Subcutaneous abdominal adipose tissue (tissue), 5 donors: ENCODE measurements at regions not wholly inside any gene's neighbourhood (a gene's known extent, or its start where the extent isn't known, plus 50 kb on each side); places are given as distances from the start of the nearest gene placed in this dataset.

Experiments
- H3K27ac ChIP-seq: one replicate; pipeline ENCODE4 v1.7.0; 2013; ENCODE audit warnings: low read depth, mild to moderate bottlenecking, inconsistent platforms, low read length, moderate library complexity
- H3K27me3 ChIP-seq, 5 donors: one replicate each; pipeline ENCODE4 v1.7.0; 2013; ENCODE audit warnings: low read length in 5 of 5, inconsistent platforms in 1 of 5; ENCODE audit not compliant: control insufficient read depth in 5 of 5, insufficient read depth in 4 of 5
- H3K36me3 ChIP-seq, 5 donors: one replicate each; pipeline ENCODE4 v1.7.0; 2013; ENCODE audit warnings: low read length in 5 of 5; ENCODE audit not compliant: control insufficient read depth in 5 of 5, insufficient read depth in 5 of 5
- H3K4me1 ChIP-seq, 5 donors: one replicate each; pipeline ENCODE4 v1.7.0; 2013; ENCODE audit warnings: low read length in 5 of 5, mild to moderate bottlenecking in 3 of 5, moderate library complexity in 1 of 5; ENCODE audit not compliant: control insufficient read depth in 5 of 5, insufficient read depth in 5 of 5
- H3K4me3 ChIP-seq, 5 donors: one replicate each; pipeline ENCODE4 v1.7.0; 2013; ENCODE audit warnings: low read length in 5 of 5, low read depth in 1 of 5
- H3K9ac ChIP-seq, 5 donors: one replicate each; pipeline ENCODE4 v1.7.0; 2013; ENCODE audit warnings: low read length in 5 of 5, mild to moderate bottlenecking in 4 of 5, moderate library complexity in 3 of 5
- H3K9me3 ChIP-seq, 5 donors: one replicate each; pipeline ENCODE4 v1.7.0; 2013; ENCODE audit warnings: low read length in 5 of 5; ENCODE audit not compliant: control insufficient read depth in 5 of 5
- donor health status: healthy.
- donor health status: healthy.
- donor health status: healthy.
- donor health status: healthy.
- donor health status: healthy.

- Histone ChIP-seq H3K9ac (no peak overlapping the region), H3K4me1 (peaks cover 0 to 13% (median 0%) of the 10 kb centered on the region in 5 donors), H3K9me3 (no peaks in the 10 kb centered on the region), H3K27me3 (no peaks in the 10 kb centered on the region), H3K27ac (no peak overlapping the region), H3K4me3 (no peak overlapping the region), H3K36me3 (no peaks in the 10 kb centered on the region)
Measured at GRCh38 chr4:138509346-138509745, 267.2 kb upstream of the SLC7A11 start.

- Histone ChIP-seq H3K27me3 (no peaks in the 10 kb centered on the region), H3K9me3 (no peaks in the 10 kb centered on the region), H3K36me3 (no peaks in the 10 kb centered on the region), H3K27ac (no peak overlapping the region), H3K4me1 (peaks cover 0 to 13% (median 0%) of the 10 kb centered on the region in 5 donors), H3K4me3 (no peak overlapping the region), H3K9ac (no peak overlapping the region)
Measured at GRCh38 chr4:138507522-138507921, 265.4 kb upstream of the SLC7A11 start.

DNA sequence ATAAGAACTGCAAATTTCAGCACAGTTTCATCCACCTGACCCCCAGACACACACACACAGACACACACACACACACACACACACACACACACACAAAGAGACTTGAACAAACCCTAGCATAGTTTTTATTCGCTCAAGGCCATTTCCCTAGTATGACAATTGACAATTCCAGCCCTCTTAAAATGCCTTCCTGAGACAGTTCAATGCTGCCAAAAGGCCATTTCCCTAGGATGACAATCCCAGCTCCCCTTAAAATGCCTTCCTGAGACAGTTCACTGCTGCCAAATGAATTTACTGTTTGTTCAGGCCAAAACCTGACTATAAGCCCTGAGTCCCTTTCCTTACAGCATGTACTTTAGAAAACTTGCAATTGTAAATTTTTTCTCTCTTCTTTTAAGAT, 259.5 kb upstream of the SLC7A11 start:
- Histone ChIP-seq H3K9ac (no peak overlapping the region), H3K4me1 (peaks cover 0 to 5% (median 0%) of the 10 kb centered on the region in 5 donors), H3K27me3 (no peaks in the 10 kb centered on the region), H3K36me3 (no peaks in the 10 kb centered on the region), H3K4me3 (no peak overlapping the region), H3K9me3 (peaks cover 0 to 11% (median 7%) of the 10 kb centered on the region in 5 donors), H3K27ac (no peak overlapping the region)

GRCh38 chr4:138500869-138501268, 258.7 kb upstream of the SLC7A11 start:
- Histone ChIP-seq H3K27ac (no peak overlapping the region), H3K9ac (no peak overlapping the region), H3K4me3 (no peak overlapping the region), H3K36me3 (no peaks in the 10 kb centered on the region), H3K4me1 (peaks cover 0 to 5% (median 0%) of the 10 kb centered on the region in 5 donors), H3K27me3 (no peaks in the 10 kb centered on the region), H3K9me3 (peaks cover 0 to 11% (median 7%) of the 10 kb centered on the region in 5 donors)

- H3K27ac ChIP-seq, result no peak overlapping the region
- no peaks in the 10 kb centered on the region for H3K36me3 ChIP-seq
- H3K4me3 ChIP-seq, result no peak overlapping the region
- peaks cover 0 to 5% (median 0%) of the 10 kb centered on the region in 5 donors for H3K4me1 ChIP-seq
- peaks cover 0 to 11% (median 7%) of the 10 kb centered on the region in 5 donors for H3K9me3 ChIP-seq
- H3K9ac ChIP-seq, result no peak overlapping the region
- H3K27me3 ChIP-seq, result no peaks in the 10 kb centered on the region
Measured at GRCh38 chr4:138499627-138500026, 257.5 kb upstream of the SLC7A11 start.

DNA sequence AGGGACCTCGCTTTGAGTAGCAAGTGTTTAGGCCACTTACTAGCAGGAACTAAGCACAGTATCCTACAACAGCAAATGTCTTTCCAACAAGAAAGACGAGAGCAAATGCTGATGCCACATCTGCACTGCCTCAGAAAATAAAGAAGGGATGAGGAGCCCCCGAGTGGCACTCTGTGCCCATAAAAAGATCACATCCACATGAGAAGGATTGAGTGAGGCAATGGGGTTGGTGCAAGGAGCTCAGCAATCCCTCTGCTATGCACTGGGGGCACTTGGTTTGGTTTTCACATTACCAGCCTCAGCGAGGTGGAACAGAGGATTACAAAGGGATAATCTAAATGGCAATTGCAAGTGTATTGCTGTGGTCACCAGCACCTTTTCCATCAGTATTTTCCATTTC, 252.8 kb upstream of the SLC7A11 start:
- H3K4me3 ChIP-seq, result no peak overlapping the region
- H3K9me3 ChIP-seq, result peaks cover 0 to 11% (median 5%) of the 10 kb centered on the region in 5 donors
- no peak overlapping the region for H3K9ac ChIP-seq
- H3K36me3 ChIP-seq, result no peaks in the 10 kb centered on the region
- H3K4me1 ChIP-seq, result no peaks in the 10 kb centered on the region
- no peak overlapping the region for H3K27ac ChIP-seq
- H3K27me3 ChIP-seq, result no peaks in the 10 kb centered on the region

GRCh38 chr4:138494116-138494515, 252.0 kb upstream of the SLC7A11 start:
- Histone ChIP-seq H3K27me3 (no peaks in the 10 kb centered on the region), H3K36me3 (no peaks in the 10 kb centered on the region), H3K9ac (no peak overlapping the region), H3K9me3 (peaks cover 0 to 7% (median 0%) of the 10 kb centered on the region in 5 donors), H3K4me1 (no peaks in the 10 kb centered on the region), H3K27ac (no peak overlapping the region), H3K4me3 (no peak overlapping the region)

DNA sequence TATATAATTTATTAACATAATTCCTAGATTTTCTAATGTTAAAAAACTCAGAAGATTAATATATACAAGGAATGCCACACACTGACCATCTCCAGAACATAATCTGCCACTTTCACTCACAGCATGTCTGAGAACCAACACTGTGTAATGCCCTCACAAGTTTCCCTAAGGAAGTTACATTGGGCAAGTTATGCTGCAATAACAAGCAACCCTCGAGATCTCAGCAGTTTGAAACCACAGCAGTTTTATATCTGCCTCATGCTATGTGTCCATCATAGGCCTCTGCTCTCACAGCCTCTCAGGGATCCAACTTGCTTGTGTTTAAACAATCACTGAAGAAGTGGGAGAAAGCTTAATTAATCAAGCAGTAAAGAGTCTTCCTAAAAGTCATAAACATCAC, 250.0 kb upstream of the SLC7A11 start:
- H3K27ac ChIP-seq, result no peak overlapping the region
- H3K9me3 ChIP-seq, result no peaks in the 10 kb centered on the region
- peaks cover 0 to 12% (median 4%) of the 10 kb centered on the region in 5 donors for H3K4me1 ChIP-seq
- no peak overlapping the region for H3K4me3 ChIP-seq
- no peaks in the 10 kb centered on the region for H3K27me3 ChIP-seq
- H3K36me3 ChIP-seq, result no peaks in the 10 kb centered on the region
- H3K9ac ChIP-seq, result no peak overlapping the region

- H3K9me3 ChIP-seq, result no peaks in the 10 kb centered on the region
- H3K4me3 ChIP-seq, result no peak overlapping the region
- H3K27me3 ChIP-seq, result no peaks in the 10 kb centered on the region
- no peak overlapping the region for H3K27ac ChIP-seq
- peaks cover 0 to 17% (median 6%) of the 10 kb centered on the region in 5 donors for H3K4me1 ChIP-seq
- H3K9ac ChIP-seq, result no peak overlapping the region
- H3K36me3 ChIP-seq, result no peaks in the 10 kb centered on the region
Measured at GRCh38 chr4:138488533-138488932, 246.4 kb upstream of the SLC7A11 start.

DNA sequence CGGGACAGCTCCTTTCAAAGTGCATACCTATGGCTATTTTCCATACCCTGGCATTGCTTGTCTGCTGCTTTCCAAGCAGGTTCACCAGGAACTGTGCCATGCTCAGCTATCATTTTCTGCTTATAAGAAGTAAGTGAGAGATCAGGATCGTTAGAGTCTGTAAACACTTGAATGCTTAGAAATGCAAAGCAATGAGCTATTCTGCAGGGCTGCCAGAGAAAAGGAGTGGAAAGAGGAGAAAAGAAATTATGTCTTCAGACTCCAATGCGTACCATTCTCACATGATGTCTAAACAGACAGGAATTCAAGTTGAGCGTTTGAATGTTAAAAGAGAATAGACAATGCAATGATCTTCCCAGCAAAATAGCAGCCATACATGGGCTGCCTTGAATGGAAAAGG, 245.5 kb upstream of the SLC7A11 start:
- Histone ChIP-seq H3K9me3 (no peaks in the 10 kb centered on the region), H3K4me1 (peaks cover 0 to 17% (median 6%) of the 10 kb centered on the region in 5 donors), H3K27me3 (no peaks in the 10 kb centered on the region), H3K4me3 (no peak overlapping the region), H3K36me3 (no peaks in the 10 kb centered on the region), H3K9ac (no peak overlapping the region), H3K27ac (no peak overlapping the region)

DNA sequence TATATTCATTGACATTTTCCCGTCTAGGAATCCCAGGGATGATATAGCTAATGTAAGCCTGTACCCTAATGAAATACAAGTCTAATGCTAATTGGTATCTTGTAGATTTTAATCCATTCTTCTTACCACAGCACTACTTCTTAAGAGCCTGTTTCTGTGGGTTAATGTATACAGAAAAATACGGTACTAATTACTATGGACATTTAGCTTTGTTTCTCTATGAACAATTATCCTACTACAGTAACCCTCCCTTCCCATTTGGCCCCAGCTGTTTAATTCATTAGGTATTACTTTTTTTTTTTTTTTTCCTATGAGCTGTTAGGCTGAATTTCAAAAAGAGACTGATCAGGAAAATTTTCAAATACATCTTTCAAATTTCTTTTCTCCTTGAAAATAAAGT, 245.1 kb upstream of the SLC7A11 start:
- Histone ChIP-seq H3K4me3 (no peak overlapping the region), H3K36me3 (no peaks in the 10 kb centered on the region), H3K27ac (no peak overlapping the region), H3K9ac (no peak overlapping the region), H3K9me3 (no peaks in the 10 kb centered on the region), H3K4me1 (peaks cover 0 to 17% (median 6%) of the 10 kb centered on the region in 5 donors), H3K27me3 (no peaks in the 10 kb centered on the region)
